GM20431 (cell line): ENCODE measurements at regions not wholly inside any gene's neighbourhood (a gene's known extent, or its start where the extent isn't known, plus 50 kb on each side); places are given as distances from the start of the nearest gene placed in this dataset.

Experiments used
- in situ Hi-C: fragments of 300-500 bp; cut with MseI, MboI; formaldehyde crosslinking; loops from one replicate; pipeline ENCODE4 v1.15.0; 2020; ENCODE audit warnings: low sequenced_read_pairs; ENCODE audit not compliant: unreplicated experiment

- in situ Hi-C loops, result no loop called here
Observed at GRCh38 chr7:85750454-85750949, 563.6 kb upstream of the SEMA3D start.

GRCh38 chr7:85749696-85750453, 563.0 kb upstream of the SEMA3D start:
- in situ Hi-C loops, result no loop called here

- in situ Hi-C loops, result no loop called here
Observed at GRCh38 chr7:85748861-85749260, 562.0 kb upstream of the SEMA3D start.

GRCh38 chr7:85737426-85737825, 550.6 kb upstream of the SEMA3D start:
- in situ Hi-C loops, result no loop called here

- in situ Hi-C loops, result no loop called here
Observed at GRCh38 chr7:85736085-85736484, 549.2 kb upstream of the SEMA3D start.

- in situ Hi-C loops, result no loop called here
Observed at GRCh38 chr7:85734823-85735222, 548.0 kb upstream of the SEMA3D start.

GRCh38 chr7:85733169-85733915, 546.5 kb upstream of the SEMA3D start:
- in situ Hi-C loops, result no loop called here

- in situ Hi-C loops, result no loop called here
Observed at GRCh38 chr7:85730012-85730411, 543.2 kb upstream of the SEMA3D start.

GRCh38 chr7:85725026-85725425, 538.2 kb upstream of the SEMA3D start:
- in situ Hi-C loops, result no loop called here

GRCh38 chr7:85719981-85720953, 533.4 kb upstream of the SEMA3D start:
- in situ Hi-C loops, result no loop called here

GRCh38 chr7:85716353-85716752, 529.5 kb upstream of the SEMA3D start:
- in situ Hi-C loops, result no loop called here

- in situ Hi-C loops, result no loop called here
Observed at GRCh38 chr7:85714951-85715350, 528.1 kb upstream of the SEMA3D start.

- in situ Hi-C loops, result no loop called here
Observed at GRCh38 chr7:85714043-85714578, 527.3 kb upstream of the SEMA3D start.

GRCh38 chr7:85713171-85713570, 526.3 kb upstream of the SEMA3D start:
- in situ Hi-C loops, result no loop called here

- in situ Hi-C loops, result no loop called here
Observed at GRCh38 chr7:85711894-85712293, 525.0 kb upstream of the SEMA3D start.

GRCh38 chr7:85710960-85711359, 524.1 kb upstream of the SEMA3D start:
- in situ Hi-C loops, result no loop called here

- in situ Hi-C loops, result no loop called here
Observed at GRCh38 chr7:85708221-85708620, 521.4 kb upstream of the SEMA3D start.

- in situ Hi-C loops, result no loop called here
Observed at GRCh38 chr7:85705076-85705475, 518.2 kb upstream of the SEMA3D start.

GRCh38 chr7:85703251-85704010, 516.6 kb upstream of the SEMA3D start:
- in situ Hi-C loops, result no loop called here
